Activated CD4-positive, alpha-beta memory T cell treated with anti-CD3 and anti-CD28 coated beads, Interleukin-2, amount 10 ng/mL, durations not matched to agents 7 days and 5 days (primary cell): ENCODE measurements at regions not wholly inside any gene's neighbourhood (a gene's known extent, or its start where the extent isn't known, plus 50 kb on each side); places are given as distances from the start of the nearest gene placed in this dataset.

Experiments used
- CTCF ChIA-PET: fragments of 350-600 bp; sonication (Branson Sonifier 250); formaldehyde crosslinking; loops from one replicate; lab custom pipeline; 2021; ENCODE audit warnings: antibody characterized with exemption, inconsistent platforms; lab: Charles Lee
- POLR2A ChIA-PET: fragments of 350-600 bp; sonication (Branson Sonifier 250); formaldehyde crosslinking; loops from one replicate; lab custom pipeline; 2021; ENCODE audit warnings: antibody characterized with exemption; lab: Charles Lee
- DNase-seq: peaks from one replicate; pipeline ENCODE4 v3.0.0-alpha.2; 2020
- H3K27ac Mint-ChIP-seq: one replicate; pipeline ENCODE4 v1.8.0; 2021; ENCODE audit warnings: mild to moderate bottlenecking, mixed read lengths
- H3K27me3 Mint-ChIP-seq: one replicate; pipeline ENCODE4 v1.8.0; 2021; ENCODE audit warnings: mixed read lengths
- H3K36me3 Mint-ChIP-seq: one replicate; pipeline ENCODE4 v1.8.0; 2021; ENCODE audit warnings: low read depth, mixed read lengths
- H3K4me1 Mint-ChIP-seq: one replicate; pipeline ENCODE4 v1.8.0; 2021; ENCODE audit warnings: mixed read lengths
- H3K4me3 Mint-ChIP-seq: one replicate; pipeline ENCODE4 v1.8.0; 2021; ENCODE audit warnings: mild to moderate bottlenecking, mixed read lengths
- H3K9me3 Mint-ChIP-seq: one replicate; pipeline ENCODE4 v1.8.0; 2021; ENCODE audit warnings: mixed read lengths

DNA sequence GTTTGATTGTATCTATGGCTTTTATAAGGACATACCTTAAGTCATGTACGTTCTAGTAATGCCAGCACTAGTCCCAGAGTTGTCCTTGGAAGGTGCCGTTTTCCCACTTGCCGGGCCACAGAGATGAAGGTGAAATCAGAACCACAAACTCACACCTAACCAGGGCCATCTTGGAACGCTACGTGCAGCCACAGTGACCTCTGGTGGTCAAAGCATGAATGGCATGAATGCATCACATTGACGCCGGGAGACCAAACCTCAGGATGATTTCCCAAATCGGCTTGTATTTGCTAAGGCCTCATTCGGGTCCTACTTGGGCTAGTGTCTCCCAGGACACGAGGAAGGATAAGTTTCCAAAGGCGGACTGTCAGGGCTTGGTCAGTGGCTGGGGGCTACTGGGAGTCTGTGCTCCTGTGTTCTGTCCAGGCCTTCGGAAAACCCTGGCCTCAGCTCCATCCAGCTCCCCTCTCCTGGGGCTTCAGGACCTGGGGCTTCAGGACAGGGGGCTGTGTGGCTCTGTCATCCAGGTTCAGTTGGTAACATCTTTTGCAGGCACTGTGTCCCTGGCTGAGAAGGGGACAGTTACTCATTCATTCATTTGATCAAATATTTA lies 260.5 kb downstream of the PRDM2 start:
- Mint-ChIP-seq H3K4me3 (no peak overlapping the region), H3K4me1 (no peaks in the 10 kb centered on the region), H3K9me3 (no peaks in the 10 kb centered on the region), H3K27ac (no peak overlapping the region), H3K36me3 (no peaks in the 10 kb centered on the region), H3K27me3 (peaks cover 7% of the 10 kb centered on the region)
- DNase-seq: peak; percentile 64
- CTCF ChIA-PET: interaction anchor here (1.1 kb wide), 1 partner anchor 32 kb away, joined by 6 read pairs; no protein-coding TSS in a partner anchor
- POLR2A ChIA-PET: no interaction called here

DNA sequence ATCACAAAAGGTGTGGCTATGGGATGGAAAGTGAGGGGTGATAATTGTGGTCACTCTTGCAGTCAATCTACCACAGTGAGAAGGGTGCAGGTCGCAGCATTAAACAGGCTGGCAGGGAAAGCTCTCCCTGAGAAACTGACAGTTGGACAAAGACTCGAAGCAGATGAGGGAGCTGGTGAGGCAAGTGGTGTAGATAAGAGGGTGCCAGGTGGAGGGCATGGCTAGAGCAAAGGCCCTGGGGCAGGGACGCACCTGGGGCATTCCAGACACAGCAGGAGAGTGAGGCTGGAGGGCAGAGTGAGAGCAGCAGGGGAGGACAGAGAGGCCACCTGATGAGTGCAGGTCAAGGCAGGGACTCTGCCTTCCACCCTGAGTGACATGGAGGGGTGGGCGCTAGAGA lies 264.8 kb downstream of the PRDM2 start:
- POLR2A ChIA-PET: no interaction called here
- Mint-ChIP-seq H3K36me3 (no peaks in the 10 kb centered on the region), H3K9me3 (no peaks in the 10 kb centered on the region), H3K4me3 (no peak overlapping the region), H3K27ac (no peak overlapping the region), H3K4me1 (no peaks in the 10 kb centered on the region), H3K27me3 (peaks cover 7% of the 10 kb centered on the region)
- no peak for DNase-seq
- CTCF ChIA-PET: interaction anchor here (1.9 kb wide), 1 partner anchor 12 kb away, joined by 5 read pairs; no protein-coding TSS in a partner anchor

- Mint-ChIP-seq H3K27me3 (peaks cover 7% of the 10 kb centered on the region), H3K9me3 (peaks cover 2% of the 10 kb centered on the region), H3K4me1 (no peaks in the 10 kb centered on the region), H3K36me3 (no peaks in the 10 kb centered on the region), H3K27ac (no peak overlapping the region), H3K4me3 (no peak overlapping the region)
- CTCF ChIA-PET: no interaction called here
- DNase-seq: no peak
- POLR2A ChIA-PET: no interaction called here
These were observed 265.9 kb downstream of the PRDM2 start for GRCh38 chr1:13965770-13966398.

- Mint-ChIP-seq H3K9me3 (peaks cover 8% of the 10 kb centered on the region), H3K36me3 (no peaks in the 10 kb centered on the region), H3K4me1 (no peaks in the 10 kb centered on the region), H3K27me3 (peaks cover 5% of the 10 kb centered on the region), H3K4me3 (no peak overlapping the region), H3K27ac (no peak overlapping the region)
- POLR2A ChIA-PET: no interaction called here
- CTCF ChIA-PET: no interaction called here
- DNase-seq: no peak
These were observed 267.7 kb downstream of the PRDM2 start for GRCh38 chr1:13967707-13968106.

GRCh38 chr1:13968361-13968760 lies 268.4 kb downstream of the PRDM2 start:
- CTCF ChIA-PET: no interaction called here
- Mint-ChIP-seq H3K4me1 (no peaks in the 10 kb centered on the region), H3K4me3 (no peak overlapping the region), H3K36me3 (no peaks in the 10 kb centered on the region), H3K9me3 (peaks cover 8% of the 10 kb centered on the region), H3K27ac (no peak overlapping the region), H3K27me3 (peaks cover 5% of the 10 kb centered on the region)
- DNase-seq: no peak
- POLR2A ChIA-PET: no interaction called here

DNA sequence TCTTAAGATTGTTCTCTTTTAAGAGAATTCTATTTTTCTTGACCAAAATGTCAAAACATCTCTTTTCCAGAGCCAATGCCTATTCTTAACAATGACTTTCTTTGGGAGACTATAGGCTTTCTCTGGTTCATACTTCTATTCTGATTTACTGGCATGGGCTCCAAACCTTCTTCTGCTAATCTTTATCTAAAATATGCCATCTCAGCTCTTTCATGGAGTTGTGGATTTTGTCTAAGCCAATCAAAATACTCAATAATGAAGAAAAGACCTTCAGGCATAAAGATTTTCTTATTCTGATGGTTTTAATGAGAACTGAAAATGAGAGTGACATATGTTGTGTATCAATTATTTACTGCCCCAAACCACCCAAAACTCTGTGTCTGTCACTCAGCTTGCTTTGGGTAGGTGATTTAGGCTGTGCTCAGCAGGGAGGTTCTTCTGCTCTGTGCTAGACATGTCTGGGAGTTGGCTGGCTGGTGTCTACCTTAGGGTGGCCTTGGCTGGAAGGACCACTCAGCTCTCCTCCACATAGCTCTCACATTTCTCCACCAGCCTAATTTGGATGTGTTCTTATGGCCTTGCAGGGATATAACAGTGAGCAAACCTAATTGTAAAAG lies 270.8 kb downstream of the PRDM2 start:
- no peaks in the 10 kb centered on the region for H3K27me3 Mint-ChIP-seq
- POLR2A ChIA-PET: no interaction called here
- no peaks in the 10 kb centered on the region for H3K36me3 Mint-ChIP-seq
- no peak for DNase-seq
- no peak overlapping the region for H3K27ac Mint-ChIP-seq
- CTCF ChIA-PET: no interaction called here
- H3K4me1 Mint-ChIP-seq: no peaks in the 10 kb centered on the region
- H3K4me3 Mint-ChIP-seq: no peak overlapping the region
- peaks cover 8% of the 10 kb centered on the region for H3K9me3 Mint-ChIP-seq

- no peak overlapping the region for H3K4me3 Mint-ChIP-seq
- H3K27ac Mint-ChIP-seq: no peak overlapping the region
- POLR2A ChIA-PET: no interaction called here
- peaks cover 3% of the 10 kb centered on the region for H3K9me3 Mint-ChIP-seq
- no peak for DNase-seq
- H3K4me1 Mint-ChIP-seq: no peaks in the 10 kb centered on the region
- CTCF ChIA-PET: no interaction called here
- no peaks in the 10 kb centered on the region for H3K27me3 Mint-ChIP-seq
- no peaks in the 10 kb centered on the region for H3K36me3 Mint-ChIP-seq
These were observed 276.5 kb downstream of the PRDM2 start for GRCh38 chr1:13976485-13976884.

- DNase-seq: no peak
- POLR2A ChIA-PET: no interaction called here
- no peaks in the 10 kb centered on the region for H3K36me3 Mint-ChIP-seq
These were observed 281.2 kb downstream of the PRDM2 start for GRCh38 chr1:13981142-13981541.

GRCh38 chr1:13983393-13983792 lies 283.4 kb downstream of the PRDM2 start:
- Mint-ChIP-seq H3K27me3 (peaks cover 5% of the 10 kb centered on the region), H3K4me1 (no peaks in the 10 kb centered on the region), H3K27ac (no peak overlapping the region), H3K4me3 (no peak overlapping the region), H3K36me3 (no peaks in the 10 kb centered on the region), H3K9me3 (no peaks in the 10 kb centered on the region)
- no peak for DNase-seq
- CTCF ChIA-PET: no interaction called here
- POLR2A ChIA-PET: no interaction called here

More at GRCh38 chr1:13981142-13981541, 281.2 kb downstream of the PRDM2 start:
- Mint-ChIP-seq H3K9me3 (no peaks in the 10 kb centered on the region), H3K4me1 (no peaks in the 10 kb centered on the region), H3K27me3 (no peaks in the 10 kb centered on the region), H3K4me3 (no peak overlapping the region), H3K27ac (no peak overlapping the region)
- CTCF ChIA-PET: no interaction called here

DNA sequence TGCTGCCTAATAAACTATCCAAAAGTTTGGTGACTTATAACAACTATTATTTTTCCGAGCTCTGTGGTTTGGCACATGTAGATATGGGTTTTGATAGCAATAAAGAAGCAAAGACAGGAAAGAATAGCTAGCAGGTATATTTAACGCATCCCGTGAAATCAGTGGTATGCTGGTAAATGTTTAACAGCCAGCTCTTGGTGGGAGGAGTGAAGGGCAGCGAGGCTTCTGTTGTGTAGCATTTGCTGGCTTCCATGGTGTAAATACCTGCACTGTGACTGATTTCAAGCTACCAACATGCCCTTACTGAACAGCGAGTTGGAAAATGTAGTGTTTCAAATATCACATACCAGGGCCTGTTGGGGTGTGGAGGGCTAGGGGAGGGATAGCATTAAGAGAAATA lies 291.0 kb downstream of the PRDM2 start:
- DNase-seq: no peak
- CTCF ChIA-PET: no interaction called here
- POLR2A ChIA-PET: no interaction called here
- no peak overlapping the region for H3K4me3 Mint-ChIP-seq
- H3K27ac Mint-ChIP-seq: no peak overlapping the region
- H3K9me3 Mint-ChIP-seq: peaks cover 4% of the 10 kb centered on the region
- peaks cover 6% of the 10 kb centered on the region for H3K27me3 Mint-ChIP-seq
- no peaks in the 10 kb centered on the region for H3K36me3 Mint-ChIP-seq
- H3K4me1 Mint-ChIP-seq: no peaks in the 10 kb centered on the region

DNA sequence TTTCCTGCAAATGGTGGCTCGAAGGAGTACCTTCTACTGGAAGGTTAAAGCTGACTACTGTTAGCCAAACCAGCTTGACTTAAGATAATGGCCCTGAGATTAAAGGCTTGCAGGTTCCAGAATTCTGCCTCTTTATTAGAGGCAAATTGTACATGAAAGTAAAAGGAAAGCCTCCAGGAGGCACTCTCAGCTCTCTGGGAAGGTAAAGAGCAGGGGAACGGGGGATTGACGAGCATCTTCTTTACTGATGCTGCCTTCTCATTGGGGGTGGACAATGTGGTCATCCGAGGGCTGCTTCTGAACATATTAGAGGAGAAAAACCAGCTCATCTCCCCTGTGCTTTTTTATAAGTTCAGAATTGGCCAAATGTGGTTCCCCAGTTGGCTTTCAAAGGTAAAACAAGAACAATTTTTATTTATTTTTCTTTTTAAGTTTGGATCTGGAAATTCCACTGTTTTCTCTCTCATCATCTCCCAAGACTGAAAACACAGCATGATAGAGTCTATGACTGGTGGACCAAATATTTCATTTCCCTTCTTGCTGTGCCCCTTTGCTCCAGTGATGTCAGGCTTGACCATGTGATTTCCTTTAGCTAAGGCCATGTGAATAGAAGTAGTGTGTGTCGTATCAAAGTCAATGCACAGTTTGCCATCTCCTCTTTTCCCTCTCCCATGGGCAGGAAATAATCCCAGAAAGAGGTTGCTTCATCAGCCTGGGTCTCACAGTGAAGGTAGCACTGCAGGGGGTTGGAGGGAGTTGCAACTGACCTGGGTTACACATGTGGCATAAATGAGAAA lies 292.7 kb downstream of the PRDM2 start:
- H3K4me3 Mint-ChIP-seq: no peak overlapping the region
- H3K9me3 Mint-ChIP-seq: peaks cover 4% of the 10 kb centered on the region
- ChIA-PET POLR2A (no interaction called here), CTCF (no interaction called here)
- peaks cover 1% of the 10 kb centered on the region for H3K27me3 Mint-ChIP-seq
- H3K36me3 Mint-ChIP-seq: no peaks in the 10 kb centered on the region
- no peak for DNase-seq
- H3K4me1 Mint-ChIP-seq: no peaks in the 10 kb centered on the region
- H3K27ac Mint-ChIP-seq: no peak overlapping the region

DNA sequence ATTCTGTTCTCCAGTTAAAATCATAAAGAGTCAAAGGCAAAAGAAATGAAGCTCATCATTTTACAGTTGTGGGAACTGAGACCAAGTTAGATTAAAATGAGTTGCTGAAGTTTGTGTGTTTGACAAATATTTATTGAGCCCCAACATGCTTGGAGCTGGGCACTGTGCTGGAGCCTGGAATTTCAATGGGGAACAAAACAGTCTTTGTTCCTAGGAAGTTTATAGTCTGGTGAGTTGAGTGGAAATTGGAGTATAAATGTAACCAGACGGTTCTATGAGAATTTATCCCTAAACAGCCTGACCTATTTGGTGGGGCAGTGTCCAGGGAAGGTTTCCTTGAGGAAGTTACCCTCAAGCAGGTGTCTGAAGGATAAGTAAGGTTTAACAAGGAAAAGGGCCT lies 294.4 kb downstream of the PRDM2 start:
- POLR2A ChIA-PET: no interaction called here
- H3K27me3 Mint-ChIP-seq: no peaks in the 10 kb centered on the region
- DNase-seq: no peak
- CTCF ChIA-PET: no interaction called here
- H3K4me3 Mint-ChIP-seq: no peak overlapping the region
- peaks cover 9% of the 10 kb centered on the region for H3K9me3 Mint-ChIP-seq
- H3K4me1 Mint-ChIP-seq: no peaks in the 10 kb centered on the region
- H3K27ac Mint-ChIP-seq: no peak overlapping the region
- no peaks in the 10 kb centered on the region for H3K36me3 Mint-ChIP-seq

GRCh38 chr1:13996334-13996733 lies 296.3 kb downstream of the PRDM2 start:
- ChIA-PET POLR2A (no interaction called here), CTCF (no interaction called here)
- Mint-ChIP-seq H3K36me3 (no peaks in the 10 kb centered on the region), H3K27ac (no peak overlapping the region), H3K27me3 (no peaks in the 10 kb centered on the region), H3K4me1 (no peaks in the 10 kb centered on the region), H3K9me3 (peaks cover 11% of the 10 kb centered on the region), H3K4me3 (no peak overlapping the region)
- DNase-seq: no peak
